Activated T-helper 1 cell treated with Interleukin-2 at 50 U/mL for 16 hours (primary cell): ENCODE measurements at regions not wholly inside any gene's neighbourhood (a gene's known extent, or its start where the extent isn't known, plus 50 kb on each side); places are given as distances from the start of the nearest gene placed in this dataset.

Source experiments
- DNase-seq: peaks from one replicate; pipeline ENCODE4 v3.0.0-alpha.2; 2020; ENCODE audit warnings: low read depth

GRCh38 chr3:16658004-16658924 is 53.0 kb upstream of the DAZL start:
- DNase-seq, result no peak

- DNase-seq, result no peak
These were observed 53.9 kb upstream of the DAZL start for GRCh38 chr3:16658925-16659793.

GRCh38 chr3:16663854-16664712 is 58.9 kb upstream of the DAZL start:
- DNase-seq, result no peak

GRCh38 chr3:16665282-16665741 is 60.1 kb upstream of the DAZL start:
- DNase-seq, result no peak

GRCh38 chr3:16666206-16666605 is 61.0 kb upstream of the DAZL start:
- DNase-seq, result no peak

- no peak for DNase-seq
These were observed 62.4 kb upstream of the DAZL start for GRCh38 chr3:16667633-16668032.

- no peak for DNase-seq
These were observed 63.7 kb upstream of the DAZL start for GRCh38 chr3:16668776-16669545.

- no peak for DNase-seq
These were observed 65.0 kb upstream of the DAZL start for GRCh38 chr3:16670191-16670590.

- DNase-seq, result no peak
These were observed 66.5 kb upstream of the DAZL start for GRCh38 chr3:16671690-16672089.

GRCh38 chr3:16673530-16673929 is 68.3 kb upstream of the DAZL start:
- DNase-seq, result no peak

GRCh38 chr3:16675805-16676204 is 70.6 kb upstream of the DAZL start:
- no peak for DNase-seq

GRCh38 chr3:16686679-16687078 is 81.5 kb upstream of the DAZL start:
- no peak for DNase-seq

- no peak for DNase-seq
These were observed 82.0 kb upstream of the DAZL start for GRCh38 chr3:16687221-16687620.

GRCh38 chr3:16692486-16693344 is 87.5 kb upstream of the DAZL start:
- no peak for DNase-seq

GRCh38 chr3:16693820-16694219 is 88.6 kb upstream of the DAZL start:
- DNase-seq, result no peak

- DNase-seq, result no peak
These were observed 90.5 kb upstream of the DAZL start for GRCh38 chr3:16695710-16696109.

- DNase-seq, result no peak
These were observed 92.4 kb upstream of the DAZL start for GRCh38 chr3:16697443-16698147.

GRCh38 chr3:16700651-16701050 is 95.4 kb upstream of the DAZL start:
- DNase-seq, result no peak

GRCh38 chr3:16704941-16705340 is 99.7 kb upstream of the DAZL start:
- DNase-seq, result no peak

GRCh38 chr3:16707260-16707659 is 102.0 kb upstream of the DAZL start:
- no peak for DNase-seq
